Parathyroid adenoma (tissue), 2 donors: ENCODE measurements at regions not wholly inside any gene's neighbourhood (a gene's known extent, or its start where the extent isn't known, plus 50 kb on each side); places are given as distances from the start of the nearest gene placed in this dataset.

Experiments
- H2AFZ ChIP-seq: fragments of 300-600 bp; sonication (generic); one replicate; pipeline ENCODE4 v1.7.0; 2017; ENCODE audit warnings: antibody characterized with exemption, mild to moderate bottlenecking
- H3K27ac ChIP-seq: fragments of 300-600 bp; sonication (generic); one replicate; pipeline ENCODE4 v1.7.0; 2017
- H3K27me3 ChIP-seq: fragments of 300-600 bp; sonication (generic); one replicate; pipeline ENCODE4 v1.7.0; 2017; ENCODE audit warnings: low read length; ENCODE audit not compliant: control insufficient read depth, insufficient read depth
- H3K36me3 ChIP-seq: fragments of 300-600 bp; sonication (generic); one replicate; pipeline ENCODE4 v1.7.0; 2017; ENCODE audit warnings: low read length; ENCODE audit not compliant: control insufficient read depth, insufficient read depth
- H3K4me1 ChIP-seq: fragments of 300-600 bp; sonication (generic); one replicate; pipeline ENCODE4 v1.7.0; 2017; ENCODE audit warnings: control low read depth
- H3K4me2 ChIP-seq: fragments of 300-600 bp; sonication (generic); one replicate; pipeline ENCODE4 v1.7.0; 2017; ENCODE audit warnings: low read length
- H3K4me3 ChIP-seq: fragments of 300-600 bp; sonication (generic); one replicate; pipeline ENCODE4 v1.7.0; 2017; ENCODE audit warnings: low read depth, low read length
- H3K79me2 ChIP-seq: fragments of 300-600 bp; sonication (generic); one replicate; pipeline ENCODE4 v1.7.0; 2017; ENCODE audit warnings: control low read depth
- H3K9ac ChIP-seq: fragments of 300-600 bp; sonication (generic); one replicate; pipeline ENCODE4 v1.7.0; 2017; ENCODE audit warnings: mild to moderate bottlenecking
- H3K9me3 ChIP-seq: fragments of 300-600 bp; sonication (generic); one replicate; pipeline ENCODE4 v1.7.0; 2017; ENCODE audit warnings: low read length; ENCODE audit not compliant: control insufficient read depth
- TF ChIP-seq, protein P1 (sequence below): fragments of 300-600 bp; sonication (generic); IDR thresholded peaks from one replicate; pipeline ENCODE4 v1.7.0; 2017; ENCODE audit warnings: antibody characterized with exemption, mild to moderate bottlenecking
- donor health status: primary hyperparathyroidism.

DNA sequence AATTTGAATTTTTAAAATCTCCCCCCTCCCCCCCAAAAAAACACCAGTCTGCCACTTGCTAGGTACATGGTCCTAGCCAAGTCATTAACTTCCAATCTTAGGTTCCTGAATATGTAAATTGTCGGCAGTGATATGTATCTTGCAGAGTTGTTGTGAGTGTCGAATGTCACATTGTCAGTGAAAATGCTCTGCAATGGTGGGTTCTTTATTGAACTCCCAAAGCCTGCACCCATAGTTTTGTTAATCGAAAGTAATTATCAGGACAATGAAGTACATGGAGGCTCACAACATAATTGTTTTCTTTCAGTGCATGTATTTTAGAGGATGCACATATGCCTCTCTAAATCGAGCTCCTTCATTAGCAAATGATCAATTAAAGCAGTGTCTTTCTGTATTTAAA lies 185.6 kb upstream of the S100G start:
- H3K4me2 ChIP-seq: no peak overlapping the region

DNA sequence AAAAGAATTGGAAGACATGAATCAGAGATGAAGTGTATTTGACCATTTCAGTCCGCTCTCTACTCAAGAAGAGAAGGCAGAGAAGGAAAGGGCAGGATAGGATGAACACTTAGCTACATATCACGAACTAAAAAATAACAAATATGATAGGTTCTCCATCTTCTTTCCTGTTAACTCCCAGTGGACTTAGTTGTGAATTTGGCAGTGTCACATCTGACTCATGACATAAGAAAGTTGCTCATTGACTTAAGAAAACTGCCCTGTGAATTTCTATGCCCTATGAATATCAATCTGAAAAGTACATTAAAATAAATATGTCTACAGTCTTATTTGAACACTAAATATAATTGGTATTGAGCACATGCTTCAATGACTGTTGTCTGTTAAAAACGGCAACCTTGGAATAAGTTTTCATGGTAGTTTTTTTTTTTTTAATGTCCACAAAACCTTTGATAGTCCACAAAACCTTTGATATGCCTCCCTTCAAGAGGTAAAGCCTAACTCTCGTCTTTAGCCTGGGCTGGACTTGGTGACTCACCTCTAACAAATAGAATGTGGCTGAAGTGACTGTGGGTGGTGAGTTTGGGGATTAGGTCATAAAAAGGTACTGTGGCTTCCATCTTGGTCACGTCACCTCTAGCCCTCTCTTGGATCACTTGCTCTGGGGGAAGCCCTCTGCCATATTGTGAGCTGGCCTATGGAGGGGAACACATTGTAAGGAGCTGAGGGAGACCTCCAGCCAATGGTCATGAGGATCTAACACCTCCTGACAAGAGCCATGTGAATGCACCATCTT lies 184.7 kb upstream of the S100G start:
- H2AFZ ChIP-seq: no peak overlapping the region
- H3K27ac ChIP-seq: no peak overlapping the region
- H3K4me2 ChIP-seq: no peak overlapping the region
- no peak overlapping the region for H3K9ac ChIP-seq
- no peaks in the 10 kb centered on the region for H3K4me1 ChIP-seq
- TF ChIP-seq, protein P1, sequence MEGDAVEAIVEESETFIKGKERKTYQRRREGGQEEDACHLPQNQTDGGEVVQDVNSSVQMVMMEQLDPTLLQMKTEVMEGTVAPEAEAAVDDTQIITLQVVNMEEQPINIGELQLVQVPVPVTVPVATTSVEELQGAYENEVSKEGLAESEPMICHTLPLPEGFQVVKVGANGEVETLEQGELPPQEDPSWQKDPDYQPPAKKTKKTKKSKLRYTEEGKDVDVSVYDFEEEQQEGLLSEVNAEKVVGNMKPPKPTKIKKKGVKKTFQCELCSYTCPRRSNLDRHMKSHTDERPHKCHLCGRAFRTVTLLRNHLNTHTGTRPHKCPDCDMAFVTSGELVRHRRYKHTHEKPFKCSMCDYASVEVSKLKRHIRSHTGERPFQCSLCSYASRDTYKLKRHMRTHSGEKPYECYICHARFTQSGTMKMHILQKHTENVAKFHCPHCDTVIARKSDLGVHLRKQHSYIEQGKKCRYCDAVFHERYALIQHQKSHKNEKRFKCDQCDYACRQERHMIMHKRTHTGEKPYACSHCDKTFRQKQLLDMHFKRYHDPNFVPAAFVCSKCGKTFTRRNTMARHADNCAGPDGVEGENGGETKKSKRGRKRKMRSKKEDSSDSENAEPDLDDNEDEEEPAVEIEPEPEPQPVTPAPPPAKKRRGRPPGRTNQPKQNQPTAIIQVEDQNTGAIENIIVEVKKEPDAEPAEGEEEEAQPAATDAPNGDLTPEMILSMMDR: no peak
- H3K27me3 ChIP-seq: no peaks in the 10 kb centered on the region
- H3K9me3 ChIP-seq: no peaks in the 10 kb centered on the region
- no peaks in the 10 kb centered on the region for H3K36me3 ChIP-seq
- no peaks in the 10 kb centered on the region for H3K79me2 ChIP-seq
- no peak overlapping the region for H3K4me3 ChIP-seq

More for the DNA sequence above, 185.6 kb upstream of the S100G start:
- no peaks in the 10 kb centered on the region for H3K36me3 ChIP-seq
- no peaks in the 10 kb centered on the region for H3K9me3 ChIP-seq
- H3K27me3 ChIP-seq: no peaks in the 10 kb centered on the region
- no peak overlapping the region for H2AFZ ChIP-seq
- no peaks in the 10 kb centered on the region for H3K79me2 ChIP-seq
- TF ChIP-seq, protein P1: no peak
- no peak overlapping the region for H3K27ac ChIP-seq
- H3K4me1 ChIP-seq: no peaks in the 10 kb centered on the region
- H3K9ac ChIP-seq: no peak overlapping the region
- no peak overlapping the region for H3K4me3 ChIP-seq

DNA sequence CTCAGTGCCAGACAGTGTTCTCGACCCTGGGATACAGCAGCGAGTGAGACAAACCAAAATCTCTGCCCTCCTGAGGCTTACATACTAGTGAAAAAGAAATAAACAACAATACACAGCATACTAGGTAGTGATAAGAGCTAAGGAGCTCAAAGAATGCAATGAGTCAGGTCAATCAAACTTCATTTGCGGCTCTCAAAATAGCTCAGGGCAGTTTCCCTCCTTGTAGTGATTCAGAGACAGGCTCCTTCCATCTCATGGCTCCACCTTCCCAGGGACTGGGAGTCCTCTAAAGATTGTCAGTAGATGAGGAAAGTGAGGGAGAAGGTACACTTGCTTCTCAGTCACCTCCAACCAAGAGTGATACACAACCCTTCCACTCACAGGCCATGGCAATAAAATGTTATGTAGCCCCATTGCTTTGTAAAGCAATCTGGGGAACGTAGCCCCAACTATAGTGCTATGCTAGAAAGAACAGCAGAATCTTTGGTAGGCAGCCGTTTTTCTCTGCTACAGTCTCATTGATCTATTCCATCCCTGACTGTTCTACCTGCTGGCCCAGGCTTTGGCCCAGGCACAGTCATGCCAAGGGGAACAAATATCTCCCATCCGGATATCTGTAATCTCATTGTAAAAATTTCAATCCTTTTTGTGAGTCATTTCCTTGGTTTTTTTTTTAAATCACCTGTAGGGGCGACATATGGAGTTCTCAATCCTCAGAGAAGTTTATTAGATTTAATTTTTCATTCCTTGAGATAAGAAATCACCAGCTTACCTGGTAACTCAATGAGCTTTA lies 183.1 kb upstream of the S100G start:
- Histone ChIP-seq H3K9me3 (no peaks in the 10 kb centered on the region), H2AFZ (no peak overlapping the region), H3K4me1 (no peaks in the 10 kb centered on the region), H3K79me2 (no peaks in the 10 kb centered on the region), H3K27me3 (no peaks in the 10 kb centered on the region), H3K4me2 (no peak overlapping the region), H3K4me3 (no peak overlapping the region), H3K36me3 (no peaks in the 10 kb centered on the region), H3K9ac (no peak overlapping the region), H3K27ac (no peak overlapping the region)
- TF ChIP-seq, protein P1: no peak

DNA sequence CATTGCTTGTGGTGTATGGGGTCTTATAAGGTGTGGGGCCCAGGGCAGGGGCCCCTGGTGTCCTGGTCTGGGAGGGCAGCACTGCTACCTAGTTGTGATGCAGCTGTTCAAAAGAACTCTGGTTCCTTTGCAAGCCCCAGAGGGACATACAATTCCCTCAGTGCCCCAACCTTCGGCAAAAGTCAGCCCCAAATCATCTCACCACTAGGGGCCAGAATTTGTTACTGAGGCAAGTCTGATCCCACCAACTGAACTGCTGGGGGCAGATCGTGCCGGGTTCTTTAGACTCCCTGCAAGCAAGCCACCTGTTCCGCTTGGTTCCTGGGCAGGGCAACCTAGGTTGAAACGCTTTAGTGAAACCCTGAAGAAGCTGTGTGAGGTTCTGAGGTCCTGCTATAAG lies 180.1 kb upstream of the S100G start:
- no peaks in the 10 kb centered on the region for H3K36me3 ChIP-seq
- H3K9me3 ChIP-seq: no peaks in the 10 kb centered on the region
- H3K27me3 ChIP-seq: no peaks in the 10 kb centered on the region

More for the DNA sequence above, 180.1 kb upstream of the S100G start:
- TF ChIP-seq, protein P1: no peak
- Histone ChIP-seq H3K9ac (no peak overlapping the region), H3K4me2 (no peak overlapping the region), H3K27ac (no peak overlapping the region), H2AFZ (no peak overlapping the region), H3K4me1 (no peaks in the 10 kb centered on the region), H3K4me3 (no peak overlapping the region), H3K79me2 (no peaks in the 10 kb centered on the region)
